Lung (tissue), 11 donors: ENCODE measurements at regions not wholly inside any gene's neighbourhood (a gene's known extent, or its start where the extent isn't known, plus 50 kb on each side); places are given as distances from the start of the nearest gene placed in this dataset.

Source experiments
- ATAC-seq: fragments of 200-7000 bp; cut with Tn5 transposase; one replicate; pipeline ENCODE4 v1.9.1; 2020; ENCODE audit warnings: moderate number of reproducible peaks; ENCODE audit not compliant: insufficient read depth, low FRiP score
- DNase-seq, 3 donors: peaks; one replicate each; pipeline ENCODE4 v3.0.0-alpha.2; 2013 to 2017
- H3K27ac ChIP-seq, 2 donors: one replicate each; pipeline ENCODE4 v1.5.1; 2013; ENCODE audit warnings: mild to moderate bottlenecking in 2 of 2, moderate library complexity in 2 of 2, control low read depth in 1 of 2, inconsistent platforms in 1 of 2, low read depth in 1 of 2, low read length in 1 of 2
- H3K27me3 ChIP-seq, 3 donors: one replicate each; pipeline ENCODE4 v1.5.1; 2013; ENCODE audit warnings: low read length in 2 of 3; ENCODE audit not compliant: control insufficient read depth in 3 of 3, insufficient read depth in 3 of 3
- H3K36me3 ChIP-seq, 4 donors: one replicate each; pipeline ENCODE4 v1.5.1; 2013; ENCODE audit warnings: low read length in 4 of 4, mild to moderate bottlenecking in 1 of 4, moderate library complexity in 1 of 4; ENCODE audit not compliant: control insufficient read depth in 4 of 4, insufficient read depth in 4 of 4
- H3K4me1 ChIP-seq, 5 donors: one replicate each; pipeline ENCODE4 v1.5.1; 2013; ENCODE audit warnings: low read length in 5 of 5, mild to moderate bottlenecking in 2 of 5, moderate library complexity in 1 of 5; ENCODE audit not compliant: control insufficient read depth in 5 of 5, insufficient read depth in 5 of 5
- H3K4me3 ChIP-seq: one replicate; pipeline ENCODE4 v1.5.1; 2013; ENCODE audit warnings: mild to moderate bottlenecking, control low read depth, moderate library complexity
- H3K9ac ChIP-seq, 2 donors: one replicate each; pipeline ENCODE4 v1.5.1; 2013; ENCODE audit warnings: low read length in 2 of 2, control low read depth in 1 of 2; ENCODE audit not compliant: insufficient read depth in 1 of 2
- H3K9me3 ChIP-seq, 4 donors: one replicate each; pipeline ENCODE4 v1.5.1; 2013; ENCODE audit warnings: low read length in 3 of 4, mild to moderate bottlenecking in 1 of 4, moderate library complexity in 1 of 4; ENCODE audit not compliant: control insufficient read depth in 4 of 4, insufficient read depth in 3 of 4
- WGBS, 2 donors: extraction: QIAGEN DNeasy Blood & Tissue Kit; methylation state at CpG; one replicate each; pipeline ENCODE4 v1.1.7; 2013; 5-methylcytosine and 5-hydroxymethylcytosine counted together
- TF ChIP-seq, protein P1 (sequence below): IDR thresholded peaks from 2 replicates; pipeline ENCODE4 v1.5.1; 2012; ENCODE audit warnings: mild to moderate bottlenecking; ENCODE audit errors: control extremely low read depth, extremely low read depth
- donor health status: control.
- donor health status: control.
- donor health status: Bipolar disorder and iron deficiency.
- donor health status: healthy.
- donor health status: DM: yes; HTN: yes; CAD: no.

DNA sequence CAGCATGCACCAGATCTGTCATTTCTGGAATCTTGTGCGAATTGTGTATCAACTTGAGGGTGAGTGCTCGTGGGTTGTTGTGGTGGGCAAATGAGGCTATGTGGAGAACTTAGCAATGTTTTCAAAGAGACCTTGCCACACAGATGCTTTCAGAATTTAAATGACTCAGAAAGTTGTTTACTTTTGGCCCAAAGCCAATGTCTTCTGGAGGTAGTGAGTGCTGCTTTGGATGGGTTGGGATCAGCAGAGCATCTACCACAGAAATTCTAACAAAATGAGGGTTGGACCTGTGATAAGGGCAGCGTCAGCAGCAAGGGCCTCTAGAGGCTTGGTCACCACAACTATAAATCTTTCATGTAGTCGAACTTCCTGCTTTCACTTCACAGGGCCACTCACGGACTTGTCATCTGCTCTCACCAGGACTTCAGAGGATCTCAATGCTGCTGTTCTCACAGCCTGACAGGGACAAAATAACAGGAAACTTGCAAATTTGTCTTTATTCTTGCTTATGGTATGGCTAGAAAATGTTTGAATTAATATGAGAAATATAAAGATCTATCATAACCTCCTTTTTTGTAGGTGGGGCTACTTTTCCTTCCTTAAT, 111.4 kb downstream of the DACT1 start:
- WGBS, 2 donors: 12 to 20% methylated on average over 5 of the region's 5 CpGs
- TF ChIP-seq, protein P1, sequence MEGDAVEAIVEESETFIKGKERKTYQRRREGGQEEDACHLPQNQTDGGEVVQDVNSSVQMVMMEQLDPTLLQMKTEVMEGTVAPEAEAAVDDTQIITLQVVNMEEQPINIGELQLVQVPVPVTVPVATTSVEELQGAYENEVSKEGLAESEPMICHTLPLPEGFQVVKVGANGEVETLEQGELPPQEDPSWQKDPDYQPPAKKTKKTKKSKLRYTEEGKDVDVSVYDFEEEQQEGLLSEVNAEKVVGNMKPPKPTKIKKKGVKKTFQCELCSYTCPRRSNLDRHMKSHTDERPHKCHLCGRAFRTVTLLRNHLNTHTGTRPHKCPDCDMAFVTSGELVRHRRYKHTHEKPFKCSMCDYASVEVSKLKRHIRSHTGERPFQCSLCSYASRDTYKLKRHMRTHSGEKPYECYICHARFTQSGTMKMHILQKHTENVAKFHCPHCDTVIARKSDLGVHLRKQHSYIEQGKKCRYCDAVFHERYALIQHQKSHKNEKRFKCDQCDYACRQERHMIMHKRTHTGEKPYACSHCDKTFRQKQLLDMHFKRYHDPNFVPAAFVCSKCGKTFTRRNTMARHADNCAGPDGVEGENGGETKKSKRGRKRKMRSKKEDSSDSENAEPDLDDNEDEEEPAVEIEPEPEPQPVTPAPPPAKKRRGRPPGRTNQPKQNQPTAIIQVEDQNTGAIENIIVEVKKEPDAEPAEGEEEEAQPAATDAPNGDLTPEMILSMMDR: no peak
- Histone ChIP-seq H3K27ac (no peak overlapping the region), H3K36me3 (no peaks in the 10 kb centered on the region), H3K9me3 (peaks cover 0 to 2% (median 0%) of the 10 kb centered on the region in 4 donors), H3K4me1 (peaks cover 0 to 63% (median 18%) of the 10 kb centered on the region in 5 donors), H3K27me3 (no peaks in the 10 kb centered on the region), H3K4me3 (no peak overlapping the region), H3K9ac (no peak overlapping the region)
- ATAC-seq (peak; percentile 42), DNase-seq (peak; percentile 33 to 70 (median 58))

DNA sequence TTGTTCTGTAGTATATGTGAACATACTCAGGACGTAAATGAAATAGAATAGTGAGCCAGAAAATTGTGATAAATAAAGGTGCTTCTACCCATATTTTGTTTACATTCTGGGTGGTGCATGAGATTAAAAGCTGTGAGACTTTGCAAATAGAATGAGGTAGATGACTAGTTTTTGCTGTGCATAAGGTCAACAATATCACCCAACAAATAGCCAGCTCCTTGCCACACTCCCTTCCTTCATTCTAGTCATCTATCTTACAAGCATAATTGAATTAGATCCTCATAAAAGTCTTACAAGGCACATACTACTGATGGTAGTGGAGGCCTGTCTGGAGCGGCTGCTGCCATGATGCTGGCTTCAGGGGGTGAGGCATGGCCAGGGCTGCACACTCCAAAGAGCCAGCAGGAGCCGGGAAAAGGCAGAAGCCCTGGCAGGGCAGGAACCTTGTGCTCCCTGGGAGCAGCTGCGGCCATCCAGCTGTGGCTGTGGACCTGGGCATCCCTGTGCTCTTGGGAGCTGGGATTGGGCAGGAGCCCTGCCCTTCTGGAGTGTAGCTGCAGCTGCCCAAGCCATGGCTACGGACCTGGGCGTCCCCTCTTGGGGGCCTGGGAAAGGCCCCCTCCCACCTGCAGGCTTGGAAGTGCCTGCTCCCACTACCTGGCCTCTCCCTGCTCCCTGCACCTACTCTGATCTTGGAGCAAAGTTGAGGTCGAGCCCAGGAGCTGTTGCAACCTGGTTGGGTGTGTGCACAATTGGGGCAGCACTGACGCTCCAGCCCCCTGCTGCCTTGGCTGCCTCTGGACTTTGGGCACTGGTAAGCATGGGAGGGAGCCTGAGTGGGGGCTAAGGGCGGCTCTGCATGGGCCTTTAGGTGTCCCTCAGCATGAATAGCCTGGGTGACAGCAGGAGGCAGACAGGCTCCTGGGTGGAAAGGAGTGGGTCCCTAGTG, 112.8 kb downstream of the DACT1 start:
- Histone ChIP-seq H3K36me3 (no peaks in the 10 kb centered on the region), H3K9me3 (peaks cover 0 to 2% (median 0%) of the 10 kb centered on the region in 4 donors), H3K9ac (no peak overlapping the region), H3K27me3 (no peaks in the 10 kb centered on the region), H3K4me1 (peaks cover 0 to 77% (median 26%) of the 10 kb centered on the region in 5 donors), H3K4me3 (no peak overlapping the region), H3K27ac (no peak overlapping the region)
- TF ChIP-seq, protein P1: no peak
- DNase-seq (no peak), ATAC-seq (no peak)
- WGBS, 2 donors: 86 to 90% methylated on average over 9 of the region's 9 CpGs

DNA sequence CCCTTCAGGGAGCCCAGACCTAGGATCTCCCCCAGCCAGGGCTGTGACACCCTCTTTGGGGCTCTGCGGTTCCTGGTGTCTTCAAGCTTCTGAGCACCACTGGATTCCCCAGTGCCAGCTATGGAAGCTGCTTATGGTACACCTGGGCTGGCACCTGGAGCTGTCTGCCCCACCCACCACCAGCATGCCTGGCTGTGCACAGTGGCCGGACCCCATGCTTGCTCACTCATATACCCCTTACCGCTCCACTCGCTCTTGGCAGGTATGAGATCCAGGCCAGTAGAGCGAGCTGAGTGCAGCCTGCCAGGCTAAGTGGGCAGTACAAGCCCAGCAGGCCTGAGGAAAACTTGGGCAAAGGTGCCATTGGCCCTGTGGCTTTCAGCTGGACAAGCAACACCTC, 114.0 kb downstream of the DACT1 start:
- Histone ChIP-seq H3K27me3 (no peaks in the 10 kb centered on the region), H3K36me3 (no peaks in the 10 kb centered on the region), H3K9me3 (no peaks in the 10 kb centered on the region), H3K4me3 (no peak overlapping the region), H3K9ac (no peak overlapping the region), H3K4me1 (peaks cover 0 to 75% (median 27%) of the 10 kb centered on the region in 5 donors), H3K27ac (no peak overlapping the region)
- TF ChIP-seq, protein P1: no peak
- WGBS, 2 donors: 96 to 97% methylated on average over 5 of the region's 5 CpGs
- no peak for ATAC-seq
- DNase-seq: no peak
